Transverse colon (tissue), 3 donors: ENCODE measurements at regions not wholly inside any gene's neighbourhood (a gene's known extent, or its start where the extent isn't known, plus 50 kb on each side); places are given as distances from the start of the nearest gene placed in this dataset.

Experiments used
- CTCF ChIP-seq, 5 experiments: fragments of 200-600 bp in 3 of 5; fragments of 450-650 bp in 2 of 5; sonication (generic) in 3 of 5; IDR thresholded peaks; 1 replicate in 2 of 5; 2 replicates in 3 of 5; pipeline ENCODE4 v1.5.1; 2016 to 2017; ENCODE audit warnings: antibody characterized with exemption in 5 of 5, inconsistent platforms in 3 of 5, mild to moderate bottlenecking in 2 of 5, moderate library complexity in 1 of 5
- EP300 ChIP-seq: sonication (generic); formaldehyde crosslinking; IDR thresholded peaks from one replicate; pipeline ENCODE4 v1.6.1; 2017; ENCODE audit warnings: antibody characterized with exemption, low read depth

DNA sequence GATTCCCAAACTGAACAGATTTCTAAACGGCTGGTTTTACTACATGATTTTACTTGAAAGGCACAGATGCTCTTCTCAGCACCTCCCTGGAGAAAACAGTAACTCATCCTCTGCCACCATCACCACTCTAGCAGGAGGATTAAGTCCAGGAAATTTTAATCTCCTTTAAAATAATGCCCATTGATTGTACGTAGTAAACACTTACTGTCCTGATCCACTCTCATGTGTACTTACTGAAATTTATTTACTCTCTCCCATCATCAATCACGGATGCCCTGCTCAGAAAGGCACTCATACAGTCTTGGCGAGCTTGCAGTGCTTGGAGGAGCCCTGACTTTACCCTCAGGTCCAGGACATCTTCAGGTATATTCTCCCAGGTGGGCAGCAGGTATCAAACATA is 239.8 kb upstream of the EGLN3 start:
- TF ChIP-seq CTCF (IDR thresholded peaks at IDR 0.05) (no peak), EP300 (no peak)
